HCT116 (cell line): ENCODE measurements at regions not wholly inside any gene's neighbourhood (a gene's known extent, or its start where the extent isn't known, plus 50 kb on each side); places are given as distances from the start of the nearest gene placed in this dataset.

Experiments
- ATAC-seq: fragments of 200-7000 bp; cut with Tn5 transposase; 2 replicates; pipeline ENCODE4 v1.9.1; 2020; ENCODE audit warnings: mild to moderate bottlenecking, moderate library complexity
- BruUV-seq: library from RNA; stranded (reverse); fragments of 400-500 nt; replicated peaks from 2 replicates; lab custom pipeline; 2021; lab: Mats Ljungman, UMichigan
- CTCF ChIA-PET: fragments of 300-600 bp; sonication (Branson Sonifier 250); formaldehyde crosslinking; loops from one replicate; lab custom pipeline; 2021; ENCODE audit warnings: antibody characterized with exemption; lab: Charles Lee
- POLR2A ChIA-PET: fragments of 300-600, 350-600 bp; sonication (Branson Sonifier 250); formaldehyde crosslinking; loops from one replicate; lab custom pipeline; 2021; ENCODE audit warnings: antibody characterized with exemption; lab: Charles Lee
- RAD21 ChIA-PET, 2 experiments: fragments of 300-600 bp; sonication (Branson Sonifier 250); formaldehyde crosslinking; loops; one replicate each; lab custom pipeline; 2023; ENCODE audit warnings: low total read pairs in 2 of 2; ENCODE audit not compliant: uncharacterized antibody in 2 of 2, unreplicated experiment in 2 of 2, low non-redundant PET in 1 of 2; lab: Charles Lee
- DNase-seq: peaks from one replicate; pipeline ENCODE4 v3.0.0-alpha.2; 2010; ENCODE audit warnings: low read depth, low spot score
- H2AFZ ChIP-seq: fragments of 200-600 bp; shearing (Covaris generic), sonication (generic); 2 replicates; pipeline ENCODE4 v1.6.1; 2017; ENCODE audit warnings: low read depth, mixed run types, mixed read lengths, antibody characterized with exemption, low read length; ENCODE audit not compliant: poor library complexity, severe bottlenecking
- H3K27ac ChIP-seq: 2 replicates; pipeline ENCODE4 v1.5.1; 2012; ENCODE audit warnings: low read depth, low read length
- H3K27me3 ChIP-seq: fragments of 200-600 bp; sonication (generic); 2 replicates; pipeline ENCODE4 v1.6.1; 2016; ENCODE audit warnings: mixed run types, low read length, mixed read lengths; ENCODE audit not compliant: insufficient read depth
- H3K36me3 ChIP-seq, 2 experiments: fragments of 200-500 bp in 1 of 2; fragments of 200-600 bp in 1 of 2; sonication (Bioruptor generic) in 1 of 2; sonication (generic) in 1 of 2; 2 replicates each; pipeline versions ENCODE4 v1.5.1 to v1.6.1; 2014 to 2016; ENCODE audit warnings: low read length in 2 of 2, inconsistent platforms in 1 of 2, mixed read lengths in 1 of 2, mixed run types in 1 of 2; ENCODE audit not compliant: insufficient read depth in 2 of 2, control insufficient read depth in 1 of 2
- H3K4me1 ChIP-seq, 2 experiments: fragments of 200-600 bp in 1 of 2; sonication (generic) in 1 of 2; 2 replicates each; pipeline versions ENCODE4 v1.5.1 to v1.6.1; 2012 to 2017; ENCODE audit warnings: low read length in 2 of 2, inconsistent platforms in 1 of 2, mild to moderate bottlenecking in 1 of 2, mixed read lengths in 1 of 2, mixed run types in 1 of 2, moderate library complexity in 1 of 2; ENCODE audit not compliant: insufficient read depth in 2 of 2, control insufficient read depth in 1 of 2
- H3K4me2 ChIP-seq: fragments of 200-600 bp; sonication (generic); 2 replicates; pipeline ENCODE4 v1.6.1; 2017; ENCODE audit warnings: mixed run types, low read length, mixed read lengths
- H3K4me3 ChIP-seq, 2 experiments: fragments of 200-600 bp in 1 of 2; sonication (generic) in 1 of 2; replicated peaks in 1 of 2; 2 replicates each; pipeline ENCODE4 v1.5.1; 2011 to 2016; ENCODE audit warnings: low read length in 2 of 2, control low read depth in 1 of 2, low read depth in 1 of 2, mild to moderate bottlenecking in 1 of 2, mixed read lengths in 1 of 2, mixed run types in 1 of 2
- H3K79me2 ChIP-seq: fragments of 200-600 bp; sonication (generic); 2 replicates; pipeline ENCODE4 v1.6.1; 2017; ENCODE audit warnings: mild to moderate bottlenecking, mixed run types, low read length, moderate library complexity, mixed read lengths; ENCODE audit not compliant: insufficient read depth
- H3K9ac ChIP-seq: fragments of 200-600 bp; sonication (generic); 2 replicates; pipeline ENCODE4 v1.6.1; 2016; ENCODE audit warnings: low read length, mixed read lengths
- H3K9me2 ChIP-seq: fragments of 200-600 bp; sonication (generic), shearing (Covaris generic); 2 replicates; pipeline ENCODE4 v1.6.1; 2017; ENCODE audit warnings: mixed run types, mild to moderate bottlenecking, moderate library complexity; ENCODE audit not compliant: insufficient read depth
- H3K9me3 ChIP-seq, 2 experiments: fragments of 200-500 bp in 1 of 2; fragments of 200-600 bp in 1 of 2; sonication (Bioruptor generic) in 1 of 2; sonication (generic) in 1 of 2; 2 replicates each; pipeline ENCODE4 v1.6.1; 2014 to 2017; ENCODE audit warnings: low read length in 2 of 2, mixed read lengths in 2 of 2, inconsistent platforms in 1 of 2, low read depth in 1 of 2, mild to moderate bottlenecking in 1 of 2, mixed run types in 1 of 2, moderate library complexity in 1 of 2; ENCODE audit not compliant: control insufficient read depth in 1 of 2, insufficient read depth in 1 of 2
- H4K20me1 ChIP-seq: fragments of 200-600 bp; sonication (generic), shearing (Covaris generic); 2 replicates; pipeline ENCODE4 v1.6.1; 2017; ENCODE audit warnings: mixed run types, mild to moderate bottlenecking, moderate library complexity; ENCODE audit not compliant: insufficient read depth
- ATF3 ChIP-seq: IDR thresholded peaks from 2 replicates; pipeline ENCODE4 v1.6.1; 2012
- CEBPB ChIP-seq: IDR thresholded peaks from 2 replicates; pipeline ENCODE4 v1.6.1; 2012; ENCODE audit warnings: low read depth
- CTCF ChIP-seq, 3 experiments: fragments of 200-600 bp in 1 of 3; sonication (generic) in 1 of 3; IDR thresholded peaks in 2 of 3; conservative IDR thresholded peaks in 1 of 3; 2 replicates each; pipeline ENCODE4 v1.5.1; 2012 to 2017; ENCODE audit warnings: low read depth in 2 of 3, low read length in 2 of 3, antibody characterized with exemption in 1 of 3, borderline replicate concordance in 1 of 3, control low read depth in 1 of 3, mild to moderate bottlenecking in 1 of 3, mixed read lengths in 1 of 3, mixed run types in 1 of 3, moderate library complexity in 1 of 3; ENCODE audit not compliant: insufficient read depth in 1 of 3
- EGR1 ChIP-seq: IDR thresholded peaks from 2 replicates; pipeline ENCODE4 v1.6.1; 2012; ENCODE audit warnings: low read depth
- ELF1 ChIP-seq: IDR thresholded peaks from 2 replicates; pipeline ENCODE4 v1.6.1; 2012; ENCODE audit warnings: low read depth, borderline replicate concordance
- EZH2 ChIP-seq: fragments of 200-600 bp; sonication (generic); IDR thresholded peaks from 2 replicates; pipeline ENCODE4 v1.6.1; 2017; ENCODE audit warnings: antibody characterized with exemption, mixed run types
- JUND ChIP-seq: IDR thresholded peaks from 2 replicates; pipeline ENCODE4 v1.6.1; 2012
- SP1 ChIP-seq: IDR thresholded peaks from 2 replicates; pipeline ENCODE4 v1.6.1; 2012; ENCODE audit warnings: low read depth
- TCF7L2 ChIP-seq: IDR thresholded peaks from 2 replicates; pipeline ENCODE4 v1.7.0; 2011; ENCODE audit warnings: borderline replicate concordance, inconsistent platforms; ENCODE audit not compliant: insufficient read depth, insufficient read length; ENCODE audit errors: extremely low read depth
- YY1 ChIP-seq: IDR thresholded peaks from 2 replicates; pipeline ENCODE4 v1.6.1; 2011; ENCODE audit warnings: low read length, low read depth, moderate library complexity, mild to moderate bottlenecking; ENCODE audit not compliant: insufficient replicate concordance; ENCODE audit errors: extremely low read depth
- ZFX ChIP-seq: fragments of 450-650 bp; IDR thresholded peaks from 2 replicates; pipeline ENCODE4 v1.6.1; 2017
- ZNF274 ChIP-seq: fragments of 200-500 bp; sonication (Bioruptor generic); IDR thresholded peaks from 2 replicates; pipeline ENCODE4 v1.6.1; 2014; ENCODE audit warnings: mild to moderate bottlenecking, low read depth, low read length, inconsistent platforms
- intact Hi-C: fragments of 100-400 bp; cut with micrococcal nuclease; formaldehyde crosslinking; loops from 2 replicates; pipeline ENCODE4 v1.10.0; 2022
- TF ChIP-seq, protein P1 (sequence below): IDR thresholded peaks from 2 replicates; pipeline ENCODE4 v1.6.1; 2011; ENCODE audit warnings: mild to moderate bottlenecking, low read length, moderate library complexity; ENCODE audit not compliant: insufficient replicate concordance; ENCODE audit errors: extremely low read depth
- TF ChIP-seq, protein P2 (sequence below): IDR thresholded peaks from 2 replicates; pipeline ENCODE4 v1.6.1; 2012
- TF ChIP-seq, protein P3 (sequence below): IDR thresholded peaks from 2 replicates; pipeline ENCODE4 v1.6.1; 2012; ENCODE audit warnings: low read depth

DNA sequence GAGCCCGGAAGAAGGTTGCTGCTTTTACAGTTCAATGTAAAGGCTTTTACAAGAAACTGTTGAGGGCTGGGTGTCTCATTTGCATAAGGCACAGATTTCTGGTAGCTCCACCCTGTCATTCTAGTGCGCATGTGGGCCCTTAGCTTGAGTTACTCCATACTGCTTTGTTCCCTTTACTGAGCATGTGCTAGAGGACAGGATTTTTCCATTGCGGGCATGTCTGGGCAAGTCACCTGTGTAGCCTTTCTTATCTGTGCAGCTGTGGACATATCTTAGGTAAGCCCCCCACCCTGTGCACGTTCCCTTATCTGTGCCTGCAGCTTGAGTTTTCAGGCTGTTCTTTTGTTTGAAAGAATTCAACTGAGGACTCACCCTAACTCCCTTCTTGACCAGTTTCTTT lies 56.2 kb upstream of the ARHGAP5 start:
- intact Hi-C loops = no loop called here
- RAD21 ChIA-PET = no interaction called here

More for the DNA sequence above, 56.2 kb upstream of the ARHGAP5 start:
- Histone ChIP-seq H3K27me3 (no peaks in the 10 kb centered on the region), H3K79me2 (no peaks in the 10 kb centered on the region)
- TF ChIP-seq TCF7L2 (no peak), ATF3 (no peak), CEBPB (no peak), YY1 (no peak), ZNF274 (no peak), EZH2 (no peak), ELF1 (no peak), SP1 (no peak), ZFX (no peak), JUND (no peak), EGR1 (no peak), CTCF (IDR thresholded peaks at IDR 0.05 in 2 of 3, conservative IDR thresholded peaks at IDR 0.05 in 1 of 3; ENCODE audit: borderline replicate concordance in 1 of 3, insufficient read depth in 1 of 3, low read depth in 2 of 3, low read length in 2 of 3) (no peak)
- TF ChIP-seq, protein P1, sequence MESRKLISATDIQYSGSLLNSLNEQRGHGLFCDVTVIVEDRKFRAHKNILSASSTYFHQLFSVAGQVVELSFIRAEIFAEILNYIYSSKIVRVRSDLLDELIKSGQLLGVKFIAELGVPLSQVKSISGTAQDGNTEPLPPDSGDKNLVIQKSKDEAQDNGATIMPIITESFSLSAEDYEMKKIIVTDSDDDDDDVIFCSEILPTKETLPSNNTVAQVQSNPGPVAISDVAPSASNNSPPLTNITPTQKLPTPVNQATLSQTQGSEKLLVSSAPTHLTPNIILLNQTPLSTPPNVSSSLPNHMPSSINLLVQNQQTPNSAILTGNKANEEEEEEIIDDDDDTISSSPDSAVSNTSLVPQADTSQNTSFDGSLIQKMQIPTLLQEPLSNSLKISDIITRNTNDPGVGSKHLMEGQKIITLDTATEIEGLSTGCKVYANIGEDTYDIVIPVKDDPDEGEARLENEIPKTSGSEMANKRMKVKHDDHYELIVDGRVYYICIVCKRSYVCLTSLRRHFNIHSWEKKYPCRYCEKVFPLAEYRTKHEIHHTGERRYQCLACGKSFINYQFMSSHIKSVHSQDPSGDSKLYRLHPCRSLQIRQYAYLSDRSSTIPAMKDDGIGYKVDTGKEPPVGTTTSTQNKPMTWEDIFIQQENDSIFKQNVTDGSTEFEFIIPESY = no peak
- TF ChIP-seq, protein P2, sequence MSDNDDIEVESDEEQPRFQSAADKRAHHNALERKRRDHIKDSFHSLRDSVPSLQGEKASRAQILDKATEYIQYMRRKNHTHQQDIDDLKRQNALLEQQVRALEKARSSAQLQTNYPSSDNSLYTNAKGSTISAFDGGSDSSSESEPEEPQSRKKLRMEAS = no peak
- TF ChIP-seq, protein P3, sequence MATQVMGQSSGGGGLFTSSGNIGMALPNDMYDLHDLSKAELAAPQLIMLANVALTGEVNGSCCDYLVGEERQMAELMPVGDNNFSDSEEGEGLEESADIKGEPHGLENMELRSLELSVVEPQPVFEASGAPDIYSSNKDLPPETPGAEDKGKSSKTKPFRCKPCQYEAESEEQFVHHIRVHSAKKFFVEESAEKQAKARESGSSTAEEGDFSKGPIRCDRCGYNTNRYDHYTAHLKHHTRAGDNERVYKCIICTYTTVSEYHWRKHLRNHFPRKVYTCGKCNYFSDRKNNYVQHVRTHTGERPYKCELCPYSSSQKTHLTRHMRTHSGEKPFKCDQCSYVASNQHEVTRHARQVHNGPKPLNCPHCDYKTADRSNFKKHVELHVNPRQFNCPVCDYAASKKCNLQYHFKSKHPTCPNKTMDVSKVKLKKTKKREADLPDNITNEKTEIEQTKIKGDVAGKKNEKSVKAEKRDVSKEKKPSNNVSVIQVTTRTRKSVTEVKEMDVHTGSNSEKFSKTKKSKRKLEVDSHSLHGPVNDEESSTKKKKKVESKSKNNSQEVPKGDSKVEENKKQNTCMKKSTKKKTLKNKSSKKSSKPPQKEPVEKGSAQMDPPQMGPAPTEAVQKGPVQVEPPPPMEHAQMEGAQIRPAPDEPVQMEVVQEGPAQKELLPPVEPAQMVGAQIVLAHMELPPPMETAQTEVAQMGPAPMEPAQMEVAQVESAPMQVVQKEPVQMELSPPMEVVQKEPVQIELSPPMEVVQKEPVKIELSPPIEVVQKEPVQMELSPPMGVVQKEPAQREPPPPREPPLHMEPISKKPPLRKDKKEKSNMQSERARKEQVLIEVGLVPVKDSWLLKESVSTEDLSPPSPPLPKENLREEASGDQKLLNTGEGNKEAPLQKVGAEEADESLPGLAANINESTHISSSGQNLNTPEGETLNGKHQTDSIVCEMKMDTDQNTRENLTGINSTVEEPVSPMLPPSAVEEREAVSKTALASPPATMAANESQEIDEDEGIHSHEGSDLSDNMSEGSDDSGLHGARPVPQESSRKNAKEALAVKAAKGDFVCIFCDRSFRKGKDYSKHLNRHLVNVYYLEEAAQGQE = no peak
- TF ChIP-seq, all 23 proteins: peak for 0
- Histone ChIP-seq H3K36me3 (no peaks in the 10 kb centered on the region), H2AFZ (no peak overlapping the region), H4K20me1 (no peaks in the 10 kb centered on the region), H3K9me3 (no peaks in the 10 kb centered on the region), H3K9ac (no peak overlapping the region), H3K4me2 (no peak overlapping the region), H3K4me1 (0 out of 4 replicates have a peak, but pooled peaks cover 2 to 3% of the 10 kb centered on the region in 2 experiments), H3K27ac (peak overlapping the region; percentile 16; the same call in 1 of the 2 replicates), H3K9me2 (no peaks in the 10 kb centered on the region), H3K4me3 (no peak overlapping the region)
- DNase-seq = no peak
- ChIA-PET CTCF (no interaction called here), POLR2A (no interaction called here)
- no TSS peak for BruUV-seq
- no peak for ATAC-seq
